Calu3 (cell line): ENCODE measurements at regions not wholly inside any gene's neighbourhood (a gene's known extent, or its start where the extent isn't known, plus 50 kb on each side); places are given as distances from the start of the nearest gene placed in this dataset.

Experiments
- BruUV-seq: library from RNA; stranded (reverse); fragments of 400-500 nt; replicated peaks from 2 replicates; lab custom pipeline; 2021; lab: Mats Ljungman, UMichigan
- CTCF ChIA-PET: fragments of 300-600 bp; sonication (Branson Sonifier 250); formaldehyde crosslinking; loops from one replicate; lab custom pipeline; 2022; ENCODE audit warnings: antibody characterized with exemption; lab: Charles Lee
- DNase-seq: peaks from one replicate; pipeline ENCODE4 v3.0.0; 2022
- H3K27ac Mint-ChIP-seq: one replicate; pipeline ENCODE4 v1.8.0; 2022; ENCODE audit warnings: mixed read lengths; ENCODE audit not compliant: unreplicated experiment
- H3K27me3 Mint-ChIP-seq: one replicate; pipeline ENCODE4 v1.8.0; 2022; ENCODE audit warnings: mixed read lengths; ENCODE audit not compliant: unreplicated experiment
- H3K36me3 Mint-ChIP-seq: one replicate; pipeline ENCODE4 v1.8.0; 2022; ENCODE audit warnings: mild to moderate bottlenecking, moderate library complexity, mixed read lengths; ENCODE audit not compliant: insufficient read depth, unreplicated experiment
- H3K4me1 Mint-ChIP-seq: one replicate; pipeline ENCODE4 v1.8.0; 2022; ENCODE audit warnings: mild to moderate bottlenecking, low read depth, mixed read lengths; ENCODE audit not compliant: unreplicated experiment
- H3K4me3 Mint-ChIP-seq: one replicate; pipeline ENCODE4 v1.8.0; 2022; ENCODE audit warnings: mild to moderate bottlenecking, low read depth, moderate library complexity, mixed read lengths; ENCODE audit not compliant: unreplicated experiment
- H3K9me3 Mint-ChIP-seq: one replicate; pipeline ENCODE4 v1.8.0; 2022; ENCODE audit warnings: low read depth, mixed read lengths; ENCODE audit not compliant: unreplicated experiment
- CTCF ChIP-seq: fragments of 200-600 bp; IDR thresholded peaks from one replicate; pipeline ENCODE4 v1.8.0; 2022; ENCODE audit warnings: antibody characterized with exemption; ENCODE audit not compliant: unreplicated experiment
- intact Hi-C: fragments of 100-400 bp; cut with micrococcal nuclease; formaldehyde crosslinking; loops from one replicate; pipeline ENCODE4 v1.10.0; 2022; ENCODE audit not compliant: unreplicated experiment

- Mint-ChIP-seq H3K36me3 (peaks cover 13% of the 10 kb centered on the region), H3K4me1 (peaks cover 58% of the 10 kb centered on the region), H3K27me3 (no peaks in the 10 kb centered on the region), H3K9me3 (peaks cover 12% of the 10 kb centered on the region), H3K27ac (no peak overlapping the region), H3K4me3 (no peak overlapping the region)
- no TSS peak for BruUV-seq
- CTCF ChIA-PET, result interaction anchor here (1.2 to 1.6 kb wide), 2 partner anchors 10 to 13 kb away, joined by 3 to 7 read pairs; no protein-coding TSS in a partner anchor
- TF ChIP-seq CTCF, result no peak
- intact Hi-C loops, result no loop called here
- DNase-seq, result no peak
Observed at GRCh38 chr3:171949554-171949953, 89.8 kb upstream of the FNDC3B start.

GRCh38 chr3:171950373-171950772 lies 89.0 kb upstream of the FNDC3B start:
- Mint-ChIP-seq H3K36me3 (peaks cover 11% of the 10 kb centered on the region), H3K4me3 (no peak overlapping the region), H3K9me3 (peaks cover 12% of the 10 kb centered on the region), H3K27me3 (no peaks in the 10 kb centered on the region), H3K4me1 (peaks cover 59% of the 10 kb centered on the region), H3K27ac (peak overlapping the region; percentile 81)
- BruUV-seq, result no TSS peak
- DNase-seq, result no peak
- intact Hi-C loops, result loop anchor here (5.0 kb wide), 3 partner anchors 87 to 312 kb away; partner anchors contain the start of gene FNDC3B
- CTCF ChIA-PET, result interaction anchor here (1.0 kb wide), 1 partner anchor 15 kb away, joined by 4 read pairs; no protein-coding TSS in a partner anchor
- TF ChIP-seq CTCF, result no peak

GRCh38 chr3:171951597-171951996 lies 87.8 kb upstream of the FNDC3B start:
- peaks cover 59% of the 10 kb centered on the region for H3K4me1 Mint-ChIP-seq
- H3K27me3 Mint-ChIP-seq, result no peaks in the 10 kb centered on the region
- H3K36me3 Mint-ChIP-seq, result peaks cover 11% of the 10 kb centered on the region
- peak overlapping the region; percentile 81 for H3K27ac Mint-ChIP-seq
- CTCF ChIA-PET, result interaction anchor here (0.7 kb wide), 1 partner anchor 15 kb away, joined by 4 read pairs; no protein-coding TSS in a partner anchor
- H3K9me3 Mint-ChIP-seq, result peaks cover 12% of the 10 kb centered on the region
- TF ChIP-seq CTCF, result no peak
- no peak for DNase-seq
- intact Hi-C loops, result loop anchor here (5.0 kb wide), 3 partner anchors 86 to 311 kb away; partner anchors contain the start of gene FNDC3B
- no peak overlapping the region for H3K4me3 Mint-ChIP-seq
- BruUV-seq, result no TSS peak

- H3K4me1 Mint-ChIP-seq, result peaks cover 54% of the 10 kb centered on the region
- peak overlapping the region; percentile 54 for H3K4me3 Mint-ChIP-seq
- no peak for DNase-seq
- no peaks in the 10 kb centered on the region for H3K9me3 Mint-ChIP-seq
- intact Hi-C loops, result loop anchor here (1.0 to 5.0 kb wide), 4 partner anchors 79 to 309 kb away; partner anchors contain the start of gene FNDC3B
- TF ChIP-seq CTCF, result no peak
- CTCF ChIA-PET, result interaction anchor here (0.7 to 1.6 kb wide), 11 partner anchors 10 to 189 kb away, joined by 3 to 7 read pairs (median 3); no protein-coding TSS in a partner anchor
- no TSS peak for BruUV-seq
- peak overlapping the region; percentile 90 for H3K27ac Mint-ChIP-seq
- H3K27me3 Mint-ChIP-seq, result no peaks in the 10 kb centered on the region
- peaks cover 11% of the 10 kb centered on the region for H3K36me3 Mint-ChIP-seq
Observed at GRCh38 chr3:171953301-171954022, 85.9 kb upstream of the FNDC3B start.
